Mesendoderm (in vitro differentiated cells): ENCODE measurements at regions not wholly inside any gene's neighbourhood (a gene's known extent, or its start where the extent isn't known, plus 50 kb on each side); places are given as distances from the start of the nearest gene placed in this dataset.

Source experiments
- DNase-seq: peaks from one replicate; pipeline ENCODE4 v3.0.0; 2013
- H2AK5ac ChIP-seq: 2 replicates; pipeline ENCODE4 v1.6.1; 2013; ENCODE audit warnings: low read length, inconsistent platforms
- H2BK120ac ChIP-seq: 2 replicates; pipeline ENCODE4 v1.6.1; 2013; ENCODE audit warnings: low read depth, mild to moderate bottlenecking, low read length, moderate library complexity, mixed read lengths
- H2BK15ac ChIP-seq: replicated peaks from 2 replicates; pipeline ENCODE4 v1.6.1; 2013; ENCODE audit warnings: low read depth, mild to moderate bottlenecking, moderate library complexity
- H2BK5ac ChIP-seq: 2 replicates; pipeline ENCODE4 v1.6.1; 2013; ENCODE audit warnings: low read length, inconsistent platforms
- H3K18ac ChIP-seq: 2 replicates; pipeline ENCODE4 v1.6.1; 2013; ENCODE audit warnings: mild to moderate bottlenecking, low read length, mixed read lengths
- H3K23ac ChIP-seq: one replicate; pipeline ENCODE4 v1.6.1; 2013; ENCODE audit warnings: low read length
- H3K27ac ChIP-seq: 2 replicates; pipeline ENCODE4 v1.5.1; 2013; ENCODE audit warnings: low read depth, mild to moderate bottlenecking, inconsistent platforms, low read length, moderate library complexity
- H3K27me3 ChIP-seq: 2 replicates; pipeline ENCODE4 v1.6.1; 2013; ENCODE audit warnings: low read length, control low read depth, mild to moderate bottlenecking, inconsistent platforms; ENCODE audit not compliant: insufficient read depth, poor library complexity
- H3K36me3 ChIP-seq: 2 replicates; pipeline ENCODE4 v1.6.1; 2013; ENCODE audit warnings: low read length, inconsistent platforms; ENCODE audit not compliant: control insufficient read depth, insufficient read depth
- H3K4ac ChIP-seq: one replicate; pipeline ENCODE4 v1.6.1; 2013; ENCODE audit warnings: low read depth, mild to moderate bottlenecking, low read length, moderate library complexity
- H3K4me1 ChIP-seq: 2 replicates; pipeline ENCODE4 v1.6.1; 2013; ENCODE audit warnings: low read depth, low read length, inconsistent platforms; ENCODE audit not compliant: control insufficient read depth
- H3K4me2 ChIP-seq: 2 replicates; pipeline ENCODE4 v1.6.1; 2013; ENCODE audit warnings: low read length
- H3K4me3 ChIP-seq: 2 replicates; pipeline ENCODE4 v1.5.1; 2013; ENCODE audit warnings: mild to moderate bottlenecking, low read length
- H3K56ac ChIP-seq: one replicate; pipeline ENCODE4 v1.6.1; 2013; ENCODE audit warnings: low read length
- H3K79me1 ChIP-seq: 2 replicates; pipeline ENCODE4 v1.6.1; 2013; ENCODE audit warnings: low read length, inconsistent platforms
- H3K79me2 ChIP-seq: 2 replicates; pipeline ENCODE4 v1.6.1; 2013; ENCODE audit warnings: mild to moderate bottlenecking, low read length; ENCODE audit not compliant: control insufficient read depth, insufficient read depth
- H3K9ac ChIP-seq: 2 replicates; pipeline ENCODE4 v1.6.1; 2013; ENCODE audit warnings: low read length, inconsistent platforms
- H4K5ac ChIP-seq: one replicate; pipeline ENCODE4 v1.6.1; 2013; ENCODE audit warnings: low read length
- H4K8ac ChIP-seq: one replicate; pipeline ENCODE4 v1.6.1; 2013; ENCODE audit warnings: low read depth, mild to moderate bottlenecking, control low read depth, low read length, moderate library complexity
- WGBS: extraction: QIAGEN DNeasy Blood & Tissue Kit; methylation state at CpG from one replicate; pipeline ENCODE4 v1.1.7; 2013; ENCODE audit warnings: low lambda C conversion rate, missing lambda C conversion rate; ENCODE audit not compliant: insufficient coverage; ENCODE audit errors: extremely low coverage; 5-methylcytosine and 5-hydroxymethylcytosine counted together

DNA sequence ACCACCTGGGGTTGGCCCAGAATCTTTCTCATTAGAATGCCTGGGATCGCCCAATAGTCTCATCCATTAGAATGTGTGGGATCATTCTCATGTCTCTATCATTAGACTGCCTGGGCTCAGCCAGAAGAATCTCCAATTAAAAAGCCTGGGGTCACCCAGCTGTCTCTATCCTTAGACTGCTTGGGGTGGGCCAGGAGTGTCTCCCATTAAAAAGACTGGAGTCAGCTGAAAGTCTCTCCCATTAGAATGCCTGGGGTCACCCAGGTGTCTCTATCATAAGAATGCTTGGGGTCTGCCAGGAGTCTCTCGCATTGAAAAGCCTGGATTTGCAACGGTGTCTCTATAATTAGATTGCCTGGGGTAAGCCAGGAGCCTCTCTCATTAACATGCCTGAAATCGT lies 2225.7 kb downstream of the TP53TG3F start:
- Histone ChIP-seq H3K23ac (no peak overlapping the region), H3K27ac (no peak overlapping the region), H3K18ac (no peak overlapping the region), H3K4me1 (no peaks in the 10 kb centered on the region), H3K36me3 (no peaks in the 10 kb centered on the region), H3K79me2 (no peaks in the 10 kb centered on the region), H3K4ac (no peak overlapping the region), H3K4me2 (no peak overlapping the region), H2AK5ac (no peak overlapping the region), H2BK120ac (no peak overlapping the region), H3K27me3 (no peaks in the 10 kb centered on the region), H4K8ac (no peak overlapping the region), H2BK15ac (no peak overlapping the region), H3K79me1 (no peaks in the 10 kb centered on the region), H3K9ac (no peak overlapping the region), H2BK5ac (no peak overlapping the region), H4K5ac (no peak overlapping the region), H3K4me3 (no peak overlapping the region), H3K56ac (no peak overlapping the region)
- no peak for DNase-seq
- no CpG with 5 or more reads among the region's 4 CpGs for WGBS

DNA sequence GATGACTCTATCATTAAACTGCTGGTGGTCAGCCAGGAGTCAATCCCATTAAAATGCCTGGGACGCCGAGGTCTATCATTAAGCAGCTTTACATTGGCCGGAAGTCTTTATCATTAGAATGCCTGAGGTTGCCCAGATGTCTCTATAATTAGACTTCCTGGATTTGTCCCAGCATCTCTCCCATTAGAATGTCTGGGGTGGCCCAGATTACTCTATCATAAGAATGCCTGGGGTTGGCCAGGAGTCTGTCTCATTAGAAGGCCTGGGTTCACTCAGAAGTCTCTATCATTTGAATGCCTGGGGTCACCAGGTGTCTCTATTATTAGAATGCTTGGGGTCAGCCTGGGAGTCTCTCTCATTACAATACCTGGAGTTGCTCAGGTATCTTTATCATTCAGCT lies 2227.2 kb downstream of the TP53TG3F start:
- Histone ChIP-seq H3K4me2 (no peak overlapping the region), H3K36me3 (no peaks in the 10 kb centered on the region), H2BK120ac (no peak overlapping the region), H4K5ac (no peak overlapping the region), H3K4me1 (no peaks in the 10 kb centered on the region), H3K79me2 (no peaks in the 10 kb centered on the region), H2AK5ac (no peak overlapping the region), H3K79me1 (no peaks in the 10 kb centered on the region), H3K56ac (no peak overlapping the region), H3K4ac (no peak overlapping the region), H3K9ac (no peak overlapping the region), H3K23ac (no peak overlapping the region), H2BK15ac (no peak overlapping the region), H3K27ac (no peak overlapping the region), H2BK5ac (no peak overlapping the region), H4K8ac (no peak overlapping the region), H3K27me3 (no peaks in the 10 kb centered on the region), H3K4me3 (no peak overlapping the region), H3K18ac (no peak overlapping the region)
- DNase-seq: no peak
- WGBS: no CpG with 5 or more reads among the region's 3 CpGs

DNA sequence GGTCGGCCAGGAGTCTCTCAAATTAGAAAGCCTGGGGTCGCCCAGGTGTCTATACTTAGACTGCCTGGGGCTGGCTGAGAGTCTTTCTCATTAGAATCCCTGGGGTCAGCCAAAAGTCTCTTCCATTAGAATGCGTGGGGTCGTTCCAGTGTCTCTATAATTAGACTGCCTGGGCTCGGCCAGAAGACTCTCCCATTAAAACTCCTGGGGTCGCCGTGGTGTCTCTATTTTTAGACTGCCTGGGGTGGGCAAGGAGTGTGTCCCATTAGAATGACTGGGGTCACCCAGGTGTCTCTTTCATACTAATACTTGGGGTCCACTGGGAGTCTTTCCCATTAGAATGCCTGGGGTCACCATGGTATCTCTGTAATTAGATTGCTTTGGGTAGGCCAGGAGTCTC lies 2227.7 kb downstream of the TP53TG3F start:
- no peak overlapping the region for H2AK5ac ChIP-seq
- H3K23ac ChIP-seq: no peak overlapping the region
- no peaks in the 10 kb centered on the region for H3K4me1 ChIP-seq
- no peaks in the 10 kb centered on the region for H3K79me1 ChIP-seq
- H2BK15ac ChIP-seq: no peak overlapping the region
- no peak for DNase-seq
- H3K4me3 ChIP-seq: no peak overlapping the region
- H3K27ac ChIP-seq: no peak overlapping the region
- no peak overlapping the region for H4K8ac ChIP-seq
- no peak overlapping the region for H3K9ac ChIP-seq
- no peak overlapping the region for H3K56ac ChIP-seq
- H3K36me3 ChIP-seq: no peaks in the 10 kb centered on the region
- no peak overlapping the region for H2BK5ac ChIP-seq
- no peak overlapping the region for H4K5ac ChIP-seq
- H3K4me2 ChIP-seq: no peak overlapping the region
- WGBS: no CpG with 5 or more reads among the region's 7 CpGs
- no peak overlapping the region for H3K18ac ChIP-seq
- no peaks in the 10 kb centered on the region for H3K27me3 ChIP-seq
- H3K4ac ChIP-seq: no peak overlapping the region
- H3K79me2 ChIP-seq: no peaks in the 10 kb centered on the region
- no peak overlapping the region for H2BK120ac ChIP-seq

DNA sequence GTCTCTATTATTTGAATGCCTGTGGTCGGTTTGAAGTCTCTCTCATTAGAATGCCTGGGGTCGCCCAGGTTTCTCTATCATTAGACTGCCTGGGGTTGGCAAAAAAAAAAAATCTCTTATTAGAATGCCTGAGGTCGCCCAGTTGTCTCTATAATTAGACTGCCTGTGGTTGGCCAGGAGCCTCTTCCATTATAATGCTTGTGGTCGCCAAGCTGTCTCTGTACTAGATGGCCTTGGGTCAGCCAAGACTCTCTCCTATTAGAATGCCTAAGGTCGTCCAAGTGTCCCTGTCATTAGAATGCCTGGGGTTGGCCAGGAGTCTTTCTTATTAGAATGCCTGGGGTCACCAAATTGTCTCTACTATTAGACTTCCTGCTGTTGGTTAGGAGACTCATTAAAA lies 2228.4 kb downstream of the TP53TG3F start:
- no peak overlapping the region for H3K4ac ChIP-seq
- H3K4me1 ChIP-seq: no peaks in the 10 kb centered on the region
- H3K4me2 ChIP-seq: no peak overlapping the region
- H3K4me3 ChIP-seq: no peak overlapping the region
- H3K27me3 ChIP-seq: no peaks in the 10 kb centered on the region
- H3K27ac ChIP-seq: no peak overlapping the region
- no peak overlapping the region for H2BK5ac ChIP-seq
- no peaks in the 10 kb centered on the region for H3K79me1 ChIP-seq
- H3K56ac ChIP-seq: no peak overlapping the region
- no CpG with 5 or more reads among the region's 5 CpGs for WGBS
- H3K36me3 ChIP-seq: no peaks in the 10 kb centered on the region
- no peak overlapping the region for H2BK15ac ChIP-seq
- no peak overlapping the region for H3K9ac ChIP-seq
- no peak overlapping the region for H3K18ac ChIP-seq
- H3K23ac ChIP-seq: no peak overlapping the region
- H4K8ac ChIP-seq: no peak overlapping the region
- DNase-seq: no peak
- H4K5ac ChIP-seq: no peak overlapping the region
- H3K79me2 ChIP-seq: no peaks in the 10 kb centered on the region
- H2BK120ac ChIP-seq: no peak overlapping the region
- H2AK5ac ChIP-seq: no peak overlapping the region

DNA sequence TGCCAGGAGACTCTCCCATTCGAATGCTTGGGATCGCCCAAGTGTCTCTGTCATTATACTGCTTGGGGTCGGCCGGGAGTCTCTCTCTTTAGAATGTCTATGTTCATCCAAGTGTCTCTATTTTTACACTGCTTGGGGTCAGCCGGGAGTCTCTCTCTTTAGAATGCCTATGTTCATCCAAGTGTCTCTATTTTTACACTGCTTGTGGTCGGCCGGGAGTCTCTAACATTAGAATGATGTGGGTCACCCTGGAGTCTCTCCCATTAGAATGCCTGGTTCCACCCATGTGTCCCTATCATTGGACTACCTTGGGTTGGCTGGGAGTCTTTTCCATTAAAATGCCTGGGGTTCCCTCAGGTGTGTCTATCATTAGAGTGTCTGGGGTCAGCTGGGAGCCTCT lies 2230.4 kb downstream of the TP53TG3F start:
- Histone ChIP-seq H3K9ac (no peak overlapping the region), H3K79me2 (no peaks in the 10 kb centered on the region), H3K4ac (no peak overlapping the region), H4K8ac (no peak overlapping the region), H3K56ac (no peak overlapping the region), H2BK5ac (no peak overlapping the region), H2BK120ac (no peak overlapping the region), H4K5ac (no peak overlapping the region), H3K23ac (no peak overlapping the region), H3K27me3 (no peaks in the 10 kb centered on the region), H3K79me1 (no peaks in the 10 kb centered on the region), H2BK15ac (no peak overlapping the region), H3K4me3 (no peak overlapping the region), H3K18ac (no peak overlapping the region), H3K36me3 (no peaks in the 10 kb centered on the region), H3K4me1 (no peaks in the 10 kb centered on the region), H3K27ac (no peak overlapping the region), H3K4me2 (no peak overlapping the region), H2AK5ac (no peak overlapping the region)
- DNase-seq: no peak
- no CpG with 5 or more reads among the region's 7 CpGs for WGBS

DNA sequence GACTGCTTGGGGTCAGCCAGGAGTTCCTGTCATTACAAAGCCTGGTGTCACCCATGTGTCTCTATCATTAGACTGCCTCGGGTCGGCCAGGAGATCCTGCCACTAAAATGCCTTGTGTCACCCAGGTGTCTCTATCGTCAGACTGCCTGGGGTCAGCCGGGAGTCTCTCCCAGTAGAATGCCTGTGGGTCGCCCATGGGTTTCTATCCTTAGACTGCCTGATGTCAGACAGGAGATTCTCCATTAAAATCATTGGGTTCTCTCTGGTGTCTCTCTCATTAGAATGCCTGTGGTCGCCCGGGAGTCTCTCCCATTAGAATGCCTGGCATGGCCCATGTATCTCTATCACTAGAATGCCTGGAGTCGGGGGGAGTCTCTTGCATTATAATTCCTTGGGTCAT lies 2231.0 kb downstream of the TP53TG3F start:
- Histone ChIP-seq H3K4me3 (no peak overlapping the region), H3K79me1 (no peaks in the 10 kb centered on the region), H2BK15ac (no peak overlapping the region), H4K8ac (no peak overlapping the region), H2BK5ac (no peak overlapping the region), H3K4me1 (no peaks in the 10 kb centered on the region), H3K9ac (no peak overlapping the region), H3K36me3 (no peaks in the 10 kb centered on the region), H2BK120ac (no peak overlapping the region), H3K79me2 (no peaks in the 10 kb centered on the region), H4K5ac (no peak overlapping the region), H3K4ac (no peak overlapping the region), H3K18ac (no peak overlapping the region), H3K4me2 (no peak overlapping the region), H3K56ac (no peak overlapping the region), H3K27ac (no peak overlapping the region), H2AK5ac (no peak overlapping the region), H3K23ac (no peak overlapping the region), H3K27me3 (no peaks in the 10 kb centered on the region)
- no CpG with 5 or more reads among the region's 8 CpGs for WGBS
- no peak for DNase-seq
